Liver (tissue), 3 donors: ENCODE measurements at regions not wholly inside any gene's neighbourhood (a gene's known extent, or its start where the extent isn't known, plus 50 kb on each side); places are given as distances from the start of the nearest gene placed in this dataset.

Experiments used
- CTCF ChIP-seq: fragments of 150-350 bp; IDR thresholded peaks from 2 replicates; pipeline ENCODE4 v1.5.1; 2017; ENCODE audit warnings: improper control_type of control experiment, low read depth, low read length; ENCODE audit not compliant: missing input control
- HNF4A ChIP-seq, 2 donors: conservative IDR thresholded peaks; 2 replicates each; pipeline ENCODE4 v1.6.1; 2016; ENCODE audit warnings: antibody characterized with exemption in 2 of 2, mild to moderate bottlenecking in 2 of 2
- JUND ChIP-seq, 2 donors: IDR thresholded peaks; 2 replicates each; pipeline ENCODE4 v1.6.1; 2016; ENCODE audit warnings: antibody characterized with exemption in 2 of 2
- SP1 ChIP-seq: IDR thresholded peaks from 2 replicates; pipeline ENCODE4 v1.6.1; 2018; ENCODE audit warnings: antibody characterized with exemption, mild to moderate bottlenecking
- YY1 ChIP-seq: IDR thresholded peaks from 2 replicates; pipeline ENCODE4 v1.6.1; 2016; ENCODE audit warnings: antibody characterized with exemption, mild to moderate bottlenecking
- TF ChIP-seq, protein P1 (sequence below): IDR thresholded peaks from 2 replicates; pipeline ENCODE4 v1.6.1; 2016; ENCODE audit warnings: antibody characterized with exemption
- donor health status: healthy.
- donor health status: healthy.

GRCh38 chr5:23405316-23406068 lies 101.9 kb upstream of the PRDM9 start:
- TF ChIP-seq CTCF (no peak), JUND (IDR thresholded peaks at IDR 0.05) (no peak), SP1 (no peak), YY1 (no peak), HNF4A (conservative IDR thresholded peaks at IDR 0.05) (no peak)
- TF ChIP-seq, protein P1, sequence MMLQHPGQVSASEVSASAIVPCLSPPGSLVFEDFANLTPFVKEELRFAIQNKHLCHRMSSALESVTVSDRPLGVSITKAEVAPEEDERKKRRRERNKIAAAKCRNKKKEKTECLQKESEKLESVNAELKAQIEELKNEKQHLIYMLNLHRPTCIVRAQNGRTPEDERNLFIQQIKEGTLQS, result no peak
